Bronchial epithelial cell (primary cell): ENCODE measurements at regions not wholly inside any gene's neighbourhood (a gene's known extent, or its start where the extent isn't known, plus 50 kb on each side); places are given as distances from the start of the nearest gene placed in this dataset.

ENCODE experiments used
- DNase-seq: peaks from one replicate; pipeline ENCODE4 v3.0.0-alpha.2; 2010; ENCODE audit warnings: low read depth
- FAIRE-seq: peaks from 2 replicates; lab custom pipeline; 2011; peaks lifted over from hg19 to GRCh38; lab: Jason Lieb, UNC
- H3K27me3 ChIP-seq: 2 replicates; pipeline ENCODE4 v1.5.1; 2011; ENCODE audit warnings: low read length; ENCODE audit not compliant: control insufficient read depth, insufficient read depth
- H3K36me3 ChIP-seq: 2 replicates; pipeline ENCODE4 v1.5.1; 2011; ENCODE audit warnings: low read length; ENCODE audit not compliant: control insufficient read depth, insufficient read depth
- H3K4me3 ChIP-seq: 2 replicates; pipeline ENCODE4 v1.5.1; 2011; ENCODE audit warnings: mild to moderate bottlenecking, low read depth, low read length, control low read depth
- CTCF ChIP-seq: IDR thresholded peaks from 2 replicates; pipeline ENCODE4 v1.5.1; 2011; ENCODE audit warnings: mild to moderate bottlenecking, moderate library complexity, low read length, control low read depth, inconsistent platforms; ENCODE audit not compliant: insufficient read depth, severe bottlenecking

GRCh38 chr4:25981749-25982148 is 67.7 kb downstream of the SMIM20 start:
- Histone ChIP-seq H3K4me3 (no peak overlapping the region), H3K36me3 (no peaks in the 10 kb centered on the region), H3K27me3 (peaks cover 5% of the 10 kb centered on the region)
- DNase-seq = peak; percentile 31
- no peak for TF ChIP-seq CTCF
- FAIRE-seq = peak; percentile 80

- no peak for TF ChIP-seq CTCF
- Histone ChIP-seq H3K27me3 (peaks cover 5% of the 10 kb centered on the region), H3K4me3 (no peak overlapping the region), H3K36me3 (no peaks in the 10 kb centered on the region)
- no peak for DNase-seq
- no peak for FAIRE-seq
Measured at GRCh38 chr4:25982962-25983361, 68.9 kb downstream of the SMIM20 start.

- Histone ChIP-seq H3K27me3 (peaks cover 5% of the 10 kb centered on the region), H3K4me3 (no peak overlapping the region), H3K36me3 (no peaks in the 10 kb centered on the region)
- FAIRE-seq = no peak
- no peak for DNase-seq
- no peak for TF ChIP-seq CTCF
Measured at GRCh38 chr4:25984266-25984665, 70.2 kb downstream of the SMIM20 start.

GRCh38 chr4:25984796-25985195 is 70.8 kb downstream of the SMIM20 start:
- FAIRE-seq = no peak
- no peak for TF ChIP-seq CTCF
- H3K4me3 ChIP-seq = no peak overlapping the region

GRCh38 chr4:25986807-25987206 is 72.8 kb downstream of the SMIM20 start:
- TF ChIP-seq CTCF = no peak

More at GRCh38 chr4:25984796-25985195, 70.8 kb downstream of the SMIM20 start:
- Histone ChIP-seq H3K36me3 (no peaks in the 10 kb centered on the region), H3K27me3 (peaks cover 5% of the 10 kb centered on the region)
- no peak for DNase-seq

GRCh38 chr4:25991340-25991739 is 77.3 kb downstream of the SMIM20 start:
- DNase-seq = no peak
- no peak for TF ChIP-seq CTCF
- FAIRE-seq = no peak

More at GRCh38 chr4:25986807-25987206, 72.8 kb downstream of the SMIM20 start:
- no peak for FAIRE-seq
- no peak overlapping the region for H3K4me3 ChIP-seq
- no peak for DNase-seq
- peaks cover 4% of the 10 kb centered on the region for H3K27me3 ChIP-seq
- H3K36me3 ChIP-seq = no peaks in the 10 kb centered on the region

More at GRCh38 chr4:25991340-25991739, 77.3 kb downstream of the SMIM20 start:
- Histone ChIP-seq H3K4me3 (no peak overlapping the region), H3K36me3 (no peaks in the 10 kb centered on the region), H3K27me3 (peaks cover under 1% of the 10 kb centered on the region)
